ENCODE measurements at regions not wholly inside any gene's neighbourhood (a gene's known extent, or its start where the extent isn't known, plus 50 kb on each side); places are given as distances from the start of the nearest gene placed in this dataset.

GRCh38 chr20:48358176-48359054 lies 469.4 kb downstream of the PREX1 start:
- no peak for DNase-seq (ENCODE audit: low read depth)

GRCh38 chr20:48357714-48358113 lies 470.1 kb downstream of the PREX1 start:
- DNase-seq (ENCODE audit: low read depth): no peak

GRCh38 chr20:48354903-48355302 lies 472.9 kb downstream of the PREX1 start:
- DNase-seq (ENCODE audit: low read depth): no peak

DNA sequence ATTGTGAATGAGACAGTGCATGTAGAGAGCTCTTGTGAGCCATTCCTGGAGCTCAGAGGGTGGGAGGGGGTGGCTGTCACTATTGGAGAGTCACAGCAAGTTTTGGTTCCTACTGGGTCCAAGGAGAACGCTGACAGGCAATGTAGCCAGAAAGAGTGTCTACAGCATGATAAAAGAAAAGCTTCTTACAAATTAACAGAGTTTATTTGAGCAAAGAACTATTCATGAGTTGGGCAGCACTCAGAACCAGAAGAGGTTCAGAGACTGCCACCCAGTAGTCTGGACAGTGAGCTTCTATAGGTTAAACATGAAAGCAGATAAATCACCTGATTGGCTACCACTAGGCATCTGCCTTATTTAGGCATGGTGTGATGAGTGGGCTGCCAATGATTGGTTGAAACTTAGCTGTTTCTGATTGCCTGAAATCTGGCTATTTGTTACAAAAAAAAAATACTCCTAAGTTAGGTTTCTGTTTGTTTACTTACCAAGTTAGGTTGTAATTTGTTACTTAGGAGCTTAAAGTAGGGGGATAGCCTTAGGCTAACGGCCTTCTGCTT lies 473.4 kb downstream of the PREX1 start:
- no peak for DNase-seq (ENCODE audit: low read depth)

- DNase-seq (ENCODE audit: low read depth): no peak
These were observed 475.2 kb downstream of the PREX1 start for GRCh38 chr20:48352628-48353027.

GRCh38 chr20:48352042-48352441 lies 475.8 kb downstream of the PREX1 start:
- DNase-seq (ENCODE audit: low read depth): no peak

DNA sequence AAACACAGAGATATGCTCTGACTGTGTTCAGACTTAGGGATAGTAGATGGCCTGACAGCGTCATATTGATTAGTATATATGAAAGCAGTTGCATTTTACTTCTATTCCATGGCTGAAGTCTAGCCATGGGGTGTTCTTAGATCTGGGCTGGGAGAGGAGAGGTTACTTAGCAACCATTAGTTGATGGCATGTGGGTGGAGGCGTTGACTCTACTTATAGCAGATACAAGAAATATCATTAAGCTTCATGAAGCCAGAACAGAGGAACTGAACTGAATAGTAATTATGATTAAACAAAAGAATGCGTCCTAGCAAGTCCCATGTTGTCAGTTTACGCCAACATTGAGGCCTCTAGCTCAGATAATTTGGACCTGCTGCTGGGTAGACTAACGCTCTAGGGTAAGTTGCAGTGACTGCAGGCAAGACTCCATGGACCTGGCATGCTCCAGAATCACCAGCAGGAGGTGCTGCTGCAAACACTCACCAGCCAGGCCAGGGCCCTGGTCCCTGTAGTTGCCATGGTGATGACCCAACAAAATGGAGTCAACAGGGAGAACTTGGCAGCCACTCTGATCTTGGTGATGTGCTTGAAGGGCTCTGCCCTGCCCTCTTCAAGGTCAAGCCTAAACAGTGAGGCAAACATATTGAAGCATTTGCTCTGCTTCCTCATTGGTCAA lies 477.3 kb downstream of the PREX1 start:
- no peak for DNase-seq (ENCODE audit: low read depth)

DNA sequence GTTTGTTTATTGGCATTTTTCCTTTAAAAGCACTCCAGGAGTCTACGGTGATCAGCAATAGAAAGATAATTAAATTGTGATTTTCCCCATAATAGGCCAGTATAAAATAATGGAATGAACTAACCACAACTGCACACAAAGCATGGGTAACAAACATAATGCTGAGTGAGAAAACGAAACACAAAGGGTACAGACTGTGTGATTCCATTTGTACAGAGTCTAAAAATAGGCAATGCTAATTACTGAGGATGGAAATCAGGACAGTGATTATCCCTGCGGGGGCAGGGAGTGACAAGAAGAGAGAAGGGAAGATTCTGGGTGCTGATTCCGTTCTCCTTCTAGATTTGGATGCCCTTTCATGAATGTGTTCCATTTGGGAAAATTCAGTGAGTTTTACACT lies 478.1 kb downstream of the PREX1 start:
- DNase-seq (ENCODE audit: low read depth): no peak

GRCh38 chr20:48348022-48348421 lies 479.8 kb downstream of the PREX1 start:
- no peak for DNase-seq (ENCODE audit: low read depth)

- no peak for DNase-seq (ENCODE audit: low read depth)
These were observed 484.8 kb downstream of the PREX1 start for GRCh38 chr20:48342822-48343513.

- no peak for DNase-seq (ENCODE audit: low read depth)
These were observed 486.9 kb downstream of the PREX1 start for GRCh38 chr20:48340883-48341281.

DNA sequence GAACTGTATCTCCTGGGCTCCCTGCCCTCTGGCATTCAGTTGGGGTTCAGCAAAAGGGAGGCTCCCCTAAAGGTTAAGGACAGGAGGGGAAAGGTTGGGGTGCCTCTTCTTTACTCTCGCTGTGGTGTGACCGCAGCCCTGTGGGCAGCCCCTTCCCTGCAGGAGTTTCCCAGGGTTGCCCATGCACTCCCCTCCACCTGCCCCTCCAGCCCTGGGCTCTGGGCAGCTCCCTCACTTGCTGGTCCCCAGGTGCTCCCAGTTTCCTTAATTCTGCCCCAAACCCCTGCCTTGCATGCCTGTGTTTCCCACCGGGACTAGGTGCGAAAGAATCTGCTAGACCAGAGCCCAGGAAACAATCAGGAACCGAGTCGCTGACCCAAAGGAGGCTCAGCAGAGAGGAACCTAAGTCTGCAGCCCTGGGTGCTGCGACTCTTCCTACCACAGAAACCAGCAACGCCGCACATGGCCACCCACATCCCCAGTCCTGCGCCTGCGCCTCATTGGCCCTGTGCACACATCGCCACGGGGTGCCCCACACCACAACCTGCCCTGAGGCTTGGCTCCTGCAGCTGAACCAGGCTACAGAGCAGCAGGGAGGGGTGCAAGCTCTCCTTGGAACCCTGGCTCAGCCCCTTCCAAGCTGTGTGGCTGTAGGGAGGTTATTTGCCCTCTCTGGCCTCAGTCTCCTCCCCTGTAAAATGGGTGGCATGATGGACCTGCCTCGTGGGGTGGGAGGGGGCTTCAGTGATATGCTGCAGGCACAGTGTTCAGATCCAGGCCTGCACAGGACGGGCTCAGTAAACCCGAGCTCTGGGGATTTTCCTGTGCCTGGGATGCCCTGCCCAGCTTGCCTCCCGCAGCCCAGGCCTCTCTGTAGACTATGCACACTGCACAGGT lies 487.6 kb downstream of the PREX1 start:
- no peak for DNase-seq (ENCODE audit: low read depth)

GRCh38 chr20:48339190-48339985 lies 488.4 kb downstream of the PREX1 start:
- no peak for DNase-seq (ENCODE audit: low read depth)

DNA sequence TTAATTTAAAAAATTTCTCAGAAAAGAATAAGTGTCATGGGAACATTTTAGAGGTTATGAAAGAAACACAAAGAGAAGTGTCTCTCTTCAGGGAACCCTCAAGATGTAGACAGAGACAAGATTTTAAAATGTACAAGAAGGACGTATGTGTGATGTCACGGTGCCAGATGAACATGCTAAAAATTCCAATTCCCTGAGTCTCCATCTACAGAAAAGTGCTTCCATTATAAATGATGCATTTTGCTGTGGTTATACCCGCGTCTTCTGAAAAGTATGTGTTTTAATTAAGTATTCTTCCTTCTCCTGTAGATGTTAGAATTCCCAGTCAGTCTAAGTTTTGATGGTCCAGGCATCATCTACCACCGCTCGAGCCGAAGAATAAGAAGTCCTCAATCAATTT lies 489.1 kb downstream of the PREX1 start:
- DNase-seq (ENCODE audit: low read depth): no peak

DNA sequence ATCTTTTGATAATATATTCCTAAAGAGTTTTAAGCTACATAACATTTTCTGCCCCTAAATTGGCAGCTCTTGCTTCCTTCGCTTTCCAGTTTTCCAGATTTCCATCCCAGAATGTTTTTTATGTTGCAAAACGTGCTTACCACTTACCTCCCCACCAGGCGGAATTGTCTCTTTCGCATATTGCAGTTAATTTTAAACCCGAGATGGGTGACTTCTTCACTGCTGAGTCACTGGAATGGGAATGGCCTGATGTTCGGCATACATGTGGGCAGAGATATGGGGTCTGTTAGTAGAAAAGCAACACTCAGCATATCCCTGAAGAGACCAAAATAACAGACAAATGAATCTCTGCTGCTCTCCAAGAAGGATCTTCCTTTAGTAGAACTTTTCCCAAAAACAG lies 491.2 kb downstream of the PREX1 start:
- no peak for DNase-seq (ENCODE audit: low read depth)

DNA sequence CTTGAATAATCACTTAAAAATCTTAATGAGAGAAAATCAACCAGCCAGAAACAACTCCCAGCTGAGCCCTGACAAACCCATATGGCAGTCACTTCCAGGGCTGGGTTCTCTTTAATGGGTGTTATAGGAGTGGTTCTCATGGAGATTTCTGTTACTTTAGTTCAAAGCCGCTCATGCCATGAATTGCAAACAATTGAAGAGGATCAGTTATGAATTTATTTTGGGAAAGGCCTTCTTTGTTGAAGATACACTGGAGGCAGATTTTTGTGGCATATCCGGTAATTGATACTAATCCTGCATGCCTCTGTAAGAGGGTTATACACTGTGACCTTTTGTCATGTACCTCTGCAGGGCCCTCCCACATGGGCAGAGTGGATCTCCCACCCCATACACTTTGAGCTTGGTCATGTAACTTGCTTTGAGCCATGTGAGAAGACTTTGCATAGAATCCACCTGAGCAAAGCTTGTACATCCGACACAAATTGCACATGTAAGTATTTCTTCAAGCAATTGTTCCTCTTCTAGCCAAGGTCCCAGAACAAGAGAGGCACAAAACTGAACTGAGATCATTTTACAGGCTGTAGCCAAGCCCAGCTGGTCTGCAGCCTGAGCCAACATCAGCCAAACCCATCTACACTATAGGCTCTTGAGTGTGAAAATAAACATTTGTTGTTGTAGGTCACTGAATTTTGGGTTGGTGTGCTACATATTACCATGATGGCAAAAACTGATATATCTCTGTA lies 492.3 kb downstream of the PREX1 start:
- DNase-seq (ENCODE audit: low read depth): no peak

GRCh38 chr20:48333707-48334106 lies 494.1 kb downstream of the PREX1 start:
- no peak for DNase-seq (ENCODE audit: low read depth)

DNA sequence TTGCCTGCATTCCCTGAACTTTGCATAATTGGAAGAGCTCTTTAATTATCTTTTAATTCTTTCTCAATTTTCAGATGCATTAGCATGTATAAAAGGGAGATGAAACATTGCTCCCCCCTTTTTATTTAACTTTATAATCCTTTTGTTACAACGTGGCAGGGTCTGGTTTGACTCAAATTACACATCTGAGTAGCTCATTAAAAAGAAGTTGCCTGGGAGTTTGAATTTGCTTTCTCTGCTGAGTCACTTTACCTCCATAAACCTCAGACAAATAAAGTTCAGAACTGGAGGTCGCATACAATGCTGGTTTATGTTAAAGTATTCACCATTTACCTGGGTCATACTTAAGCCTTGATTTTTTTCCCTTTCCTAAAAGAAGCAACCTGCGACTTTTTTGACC lies 495.2 kb downstream of the PREX1 start:
- DNase-seq (ENCODE audit: low read depth): no peak

GRCh38 chr20:48331518-48332286 lies 496.1 kb downstream of the PREX1 start:
- DNase-seq (ENCODE audit: low read depth): no peak

All from activated T-cell treated with anti-CD3 and anti-CD28 coated beads for 48 hours (primary cell).